NOMO-1 (cell line): ENCODE measurements at regions not wholly inside any gene's neighbourhood (a gene's known extent, or its start where the extent isn't known, plus 50 kb on each side); places are given as distances from the start of the nearest gene placed in this dataset.
"Not testable (repeated sequence)": the region's sequence is repeated elsewhere in the genome, so short reads cannot be mapped to it uniquely, and the experiment has no call there.

Experiments
- DNase-seq, 2 experiments: peaks; one replicate each; lab custom pipeline; 2025; ENCODE audit not compliant: unreplicated experiment in 2 of 2; lab: John Stamatoyannopoulos, UW

GRCh38 chr4:64016893-64017292 is 392.4 kb downstream of the TECRL start:
- no peak for DNase-seq

DNA sequence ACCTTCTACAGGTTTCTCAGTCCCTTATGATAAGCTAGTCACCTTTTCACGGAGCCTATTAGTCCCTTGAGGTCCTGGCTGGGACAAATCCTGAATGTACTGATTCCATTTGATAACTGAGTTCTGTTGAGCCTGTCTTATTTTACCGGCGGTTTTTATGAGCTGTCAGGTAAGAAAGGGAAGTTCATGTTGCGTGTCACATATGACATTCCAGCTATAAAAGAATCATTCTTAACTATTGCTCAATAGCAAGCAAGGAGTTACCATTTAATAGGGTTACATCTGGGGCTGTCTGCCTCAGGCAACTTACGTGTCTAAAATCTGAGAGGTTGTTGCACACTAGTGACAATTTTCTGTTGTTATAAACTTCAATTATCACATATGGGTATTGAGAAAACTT is 394.6 kb downstream of the TECRL start:
- no peak for DNase-seq

DNA sequence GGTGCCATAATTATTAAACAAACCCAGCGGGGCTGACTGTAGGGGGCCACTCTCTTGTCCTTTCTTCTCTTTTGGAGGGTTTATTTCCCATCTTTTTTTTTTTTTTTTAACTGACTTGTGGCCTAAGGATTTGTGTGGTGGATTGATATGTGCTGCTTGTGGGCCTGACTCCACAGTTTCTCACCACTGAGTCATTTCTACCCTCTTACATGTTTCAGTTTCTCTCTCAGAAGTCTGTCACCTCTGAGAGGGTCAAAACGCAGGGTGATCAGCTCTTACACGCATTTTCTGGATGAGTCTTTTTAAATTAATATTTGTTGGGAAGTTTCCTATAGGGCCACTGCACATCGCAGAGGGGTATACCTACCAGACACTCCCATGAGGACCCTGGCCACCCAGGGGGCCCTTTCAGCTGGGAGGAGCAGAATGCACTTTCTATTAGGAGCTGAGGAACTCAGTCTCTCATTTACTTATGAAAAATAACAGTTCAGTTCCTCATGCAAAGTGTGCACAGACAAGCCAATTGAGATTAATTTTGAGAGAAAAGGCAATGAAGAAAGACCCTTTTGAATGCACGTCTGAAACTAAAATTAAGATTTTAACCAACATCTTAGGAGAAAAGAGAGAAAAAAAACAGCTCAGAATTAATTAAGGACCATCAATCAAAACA is 407.9 kb downstream of the TECRL start:
- DNase-seq, result no peak

DNA sequence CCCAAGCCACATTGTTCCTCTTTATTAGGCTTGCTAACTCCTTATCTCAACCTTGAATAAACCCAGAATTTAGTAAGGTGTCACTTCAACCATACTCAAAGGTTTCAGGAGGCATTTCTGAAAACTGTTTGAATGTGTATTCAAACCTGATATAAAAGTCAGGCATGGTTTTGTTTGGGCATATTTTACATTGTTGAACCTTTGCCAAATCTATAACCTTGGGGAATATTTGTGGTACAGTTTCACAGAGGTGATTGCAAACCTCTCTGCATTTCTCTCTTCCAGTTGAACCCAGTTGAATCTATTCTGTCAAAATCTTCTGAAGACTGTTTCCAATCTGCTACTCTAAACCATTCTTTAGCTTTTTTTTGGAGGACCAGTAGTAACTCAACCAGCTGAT is 409.0 kb downstream of the TECRL start:
- DNase-seq, result no peak

DNA sequence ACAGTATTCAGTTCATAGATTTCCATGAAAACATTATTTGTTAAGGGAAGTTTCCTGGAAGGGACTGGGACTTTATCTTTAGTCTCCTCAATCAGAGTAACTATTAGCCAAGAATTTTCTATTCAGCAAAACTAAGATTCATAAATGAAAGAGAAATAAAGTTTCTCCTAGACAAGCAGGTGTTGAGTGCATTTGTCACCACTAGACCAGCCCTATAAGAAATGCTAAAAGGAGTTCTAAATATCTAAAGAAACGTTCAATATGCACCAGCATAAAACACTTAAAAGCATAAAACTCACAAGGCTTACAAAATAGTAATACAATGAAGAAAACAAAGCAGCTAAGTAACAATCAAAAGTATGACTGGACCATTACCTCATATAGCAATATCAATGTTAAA is 423.0 kb downstream of the TECRL start:
- no peak for DNase-seq

GRCh38 chr4:63983224-63983623 is 426.0 kb downstream of the TECRL start:
- no peak for DNase-seq

GRCh38 chr4:63965875-63966274 is 443.4 kb downstream of the TECRL start:
- DNase-seq, result no peak

DNA sequence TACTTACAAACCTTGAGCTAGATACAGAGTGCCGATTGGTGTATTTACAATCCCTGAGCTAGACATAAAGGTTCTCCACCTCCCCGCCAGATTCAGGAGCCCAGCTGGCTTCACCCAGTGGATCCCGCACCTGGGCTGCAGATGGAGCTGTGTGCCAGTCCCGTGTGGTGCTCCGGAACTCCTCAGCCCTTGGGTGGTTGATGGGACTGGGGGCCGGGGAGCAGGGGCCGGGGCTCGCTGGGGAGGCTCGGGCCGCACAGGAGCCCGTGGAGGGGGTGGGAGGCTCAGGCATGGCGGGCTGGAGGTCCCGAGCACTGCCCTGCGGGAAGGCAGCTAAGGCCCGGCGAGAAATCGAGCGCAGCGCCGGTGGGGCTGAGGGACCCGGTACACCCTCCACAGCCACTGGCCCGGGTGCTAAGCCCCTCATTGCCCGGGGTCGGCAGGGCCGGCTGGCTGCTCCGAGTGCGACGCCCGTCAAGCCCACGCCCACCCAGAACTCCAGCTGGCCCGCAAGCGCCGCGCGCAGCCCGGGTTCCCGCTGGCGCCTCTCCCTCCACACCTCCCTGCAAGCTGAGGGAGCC is 466.5 kb downstream of the TECRL start:
- DNase-seq, result not testable (repeated sequence)

- no peak for DNase-seq
Measured at GRCh38 chr4:63937961-63938360, 471.3 kb downstream of the TECRL start.

DNA sequence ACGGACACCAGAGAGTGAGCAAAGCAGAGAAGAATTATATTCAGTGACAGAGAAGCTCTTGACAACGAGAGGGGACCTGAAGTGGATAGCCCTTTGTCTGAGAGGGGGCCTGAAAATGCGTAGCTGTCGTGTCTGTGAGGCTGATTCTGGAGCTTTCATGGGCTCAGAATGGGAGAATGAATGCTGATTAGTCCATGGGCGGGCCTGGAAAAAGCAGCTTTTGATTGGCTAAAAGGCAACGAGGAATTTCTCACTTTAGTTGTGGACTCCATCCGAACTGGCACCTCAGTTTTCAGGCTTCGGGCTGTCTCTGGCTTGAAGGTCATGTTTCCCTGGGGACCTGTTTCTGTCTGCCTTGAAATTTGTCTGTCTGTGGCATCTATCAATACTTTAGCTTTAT is 487.1 kb downstream of the TECRL start:
- no peak for DNase-seq

GRCh38 chr4:63921561-63921960 is 487.7 kb downstream of the TECRL start:
- no peak for DNase-seq

DNA sequence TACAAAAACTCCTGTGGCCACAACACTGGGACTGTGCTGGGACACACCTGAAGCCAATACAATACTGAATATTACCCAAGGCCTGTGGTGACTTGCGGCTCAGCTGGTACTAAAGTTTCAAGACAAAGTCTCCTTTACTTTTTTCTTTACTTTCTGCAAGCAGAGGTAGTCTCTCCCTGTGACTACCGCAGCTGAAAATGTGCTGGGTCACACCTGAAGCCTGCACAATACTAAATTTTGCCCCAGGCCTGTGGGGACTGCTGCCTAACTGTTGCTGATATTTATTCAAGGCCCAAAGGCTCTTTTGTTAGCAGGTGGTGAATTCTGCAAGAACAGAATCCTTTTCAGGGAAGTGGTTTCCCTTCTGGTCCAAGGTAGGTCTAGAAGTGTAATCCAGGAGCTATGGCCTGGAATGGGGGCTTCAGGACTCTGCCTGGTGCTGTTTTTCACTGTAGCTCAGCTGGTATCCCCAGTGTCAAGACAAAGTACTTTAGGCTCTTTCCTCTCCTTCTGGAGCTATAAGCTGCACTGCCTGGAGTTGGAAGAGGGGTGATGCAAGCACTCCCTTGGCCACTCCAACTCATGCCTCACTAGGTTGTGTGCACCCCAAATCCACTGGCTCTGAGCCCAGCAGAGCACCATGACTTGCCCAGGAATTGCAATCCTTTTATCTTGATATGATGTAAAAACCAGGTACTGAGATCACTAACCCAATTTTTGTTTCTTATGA is 489.4 kb downstream of the TECRL start:
- DNase-seq, result no peak

DNA sequence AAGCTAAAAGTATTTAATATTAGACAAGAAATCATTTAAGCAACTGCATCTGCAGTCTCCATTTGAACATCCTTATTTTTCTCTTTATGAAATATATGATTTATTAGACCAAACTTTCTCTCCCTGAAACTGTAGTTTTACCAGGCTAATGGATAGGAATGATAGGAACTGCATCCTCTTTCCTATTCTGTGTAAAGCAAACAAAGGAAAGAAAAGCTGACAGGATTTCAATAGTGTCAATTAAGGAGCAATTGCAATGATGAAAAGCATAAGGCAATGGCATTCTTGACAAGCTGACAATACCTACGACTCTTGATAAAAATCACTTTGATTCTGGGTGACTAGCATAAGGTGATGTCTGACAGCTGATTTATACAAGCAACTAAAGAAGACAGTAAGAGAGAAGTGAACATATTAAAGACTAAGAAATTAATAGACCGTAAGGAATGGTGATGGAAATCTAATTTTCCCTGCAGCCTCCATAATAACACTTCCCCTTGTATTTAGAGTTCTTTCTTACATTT is 502.5 kb downstream of the TECRL start:
- DNase-seq, result no peak

DNA sequence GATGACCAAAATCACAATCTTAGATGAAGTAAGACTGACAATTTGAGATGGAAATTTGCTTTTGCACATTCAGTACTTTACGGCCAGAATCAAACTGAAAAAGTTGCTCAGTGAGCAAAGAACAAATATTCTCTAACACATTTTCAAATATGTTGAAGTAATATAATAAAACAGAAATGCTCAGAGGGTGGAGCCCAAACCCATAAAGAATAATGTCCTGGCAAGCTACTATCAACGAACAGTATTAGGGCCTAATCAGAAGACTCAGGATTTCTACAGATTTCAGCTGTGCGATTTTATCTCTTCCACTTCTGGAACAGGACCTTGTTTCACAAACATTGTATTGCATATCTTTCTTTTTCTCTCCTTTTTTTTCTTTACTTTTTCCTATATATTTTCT is 505.0 kb downstream of the TECRL start:
- no peak for DNase-seq

- DNase-seq, result no peak
Measured at GRCh38 chr4:63901304-63901703, 507.9 kb downstream of the TECRL start.

GRCh38 chr4:63898961-63899360 is 510.3 kb downstream of the TECRL start:
- no peak for DNase-seq

GRCh38 chr4:63894161-63894560 is 515.1 kb downstream of the TECRL start:
- DNase-seq, result no peak

- no peak for DNase-seq
Measured at GRCh38 chr4:63869370-63869769, 539.9 kb downstream of the TECRL start.

GRCh38 chr4:63851496-63851895 is 557.8 kb downstream of the TECRL start:
- no peak for DNase-seq

DNA sequence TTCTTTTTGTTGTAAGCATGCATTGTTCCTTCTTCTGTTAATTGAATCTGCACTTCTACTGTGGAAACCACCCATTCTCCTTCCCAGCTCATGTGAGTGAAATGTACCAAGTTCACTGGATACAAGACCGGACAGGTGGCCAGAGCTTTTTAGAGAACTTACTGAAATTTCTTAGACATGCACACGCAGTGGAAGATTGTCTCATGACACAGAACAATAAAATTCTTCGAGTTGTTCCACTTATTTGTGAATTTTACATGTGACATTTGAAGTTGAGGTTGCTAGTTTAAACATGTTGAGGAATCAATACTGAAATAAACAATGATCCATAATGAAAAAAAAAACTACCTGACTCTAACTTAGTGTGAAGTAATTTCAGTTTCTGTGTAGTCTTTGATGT is 568.0 kb downstream of the TECRL start:
- no peak for DNase-seq

DNA sequence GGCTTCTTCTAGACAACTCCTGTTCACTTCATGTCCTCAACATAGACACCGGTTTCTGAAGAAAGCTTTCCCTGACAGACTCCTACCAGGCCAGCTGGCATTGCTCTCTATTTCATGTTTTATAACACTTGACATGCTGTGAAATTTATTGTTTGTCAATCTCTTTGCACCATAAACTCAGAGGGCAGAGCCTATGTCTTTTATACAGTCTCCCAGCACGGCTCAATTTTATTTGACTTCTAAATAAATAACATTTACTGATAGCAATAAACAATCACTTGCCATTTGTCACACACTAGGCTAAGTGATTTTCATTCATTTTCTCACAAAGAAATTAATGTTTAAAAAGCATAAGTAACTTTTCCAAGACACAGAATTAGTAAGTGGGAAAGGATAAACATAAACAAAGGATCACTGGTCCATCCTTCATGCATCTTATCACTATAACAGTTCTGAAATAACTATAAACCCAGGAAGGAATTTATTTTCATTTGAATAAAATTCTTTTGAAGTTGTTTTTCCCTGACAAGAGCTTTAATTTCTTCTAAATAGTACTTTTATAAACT is 577.6 kb downstream of the TECRL start:
- DNase-seq, result no peak
